ENCODE measurements at regions not wholly inside any gene's neighbourhood (a gene's known extent, or its start where the extent isn't known, plus 50 kb on each side); places are given as distances from the start of the nearest gene placed in this dataset.

DNA sequence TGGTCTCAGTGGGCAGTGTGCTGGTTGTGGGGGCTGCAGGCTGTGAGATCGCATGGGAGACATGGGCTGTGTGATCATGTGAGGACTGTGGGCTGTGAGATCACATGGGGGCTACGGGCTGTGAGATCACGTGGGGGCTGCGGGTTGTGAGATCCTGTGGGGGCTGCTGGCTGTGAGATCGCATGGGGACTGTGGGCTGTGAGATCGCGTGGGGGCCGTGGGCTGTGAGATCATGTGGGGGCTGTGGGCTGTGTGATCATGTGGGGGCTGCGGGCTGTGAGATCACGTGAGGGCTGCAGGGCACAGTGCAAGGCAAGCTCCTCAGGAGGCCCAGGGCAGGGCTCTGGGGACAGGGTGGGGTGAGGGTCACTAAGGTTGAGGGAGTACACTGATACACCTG lies 140.5 kb upstream of the CST7 start:
- H3K27ac Mint-ChIP-seq: no peak overlapping the region
- intact Hi-C loops (cut with micrococcal nuclease): no loop called here
- no peak for ATAC-seq

DNA sequence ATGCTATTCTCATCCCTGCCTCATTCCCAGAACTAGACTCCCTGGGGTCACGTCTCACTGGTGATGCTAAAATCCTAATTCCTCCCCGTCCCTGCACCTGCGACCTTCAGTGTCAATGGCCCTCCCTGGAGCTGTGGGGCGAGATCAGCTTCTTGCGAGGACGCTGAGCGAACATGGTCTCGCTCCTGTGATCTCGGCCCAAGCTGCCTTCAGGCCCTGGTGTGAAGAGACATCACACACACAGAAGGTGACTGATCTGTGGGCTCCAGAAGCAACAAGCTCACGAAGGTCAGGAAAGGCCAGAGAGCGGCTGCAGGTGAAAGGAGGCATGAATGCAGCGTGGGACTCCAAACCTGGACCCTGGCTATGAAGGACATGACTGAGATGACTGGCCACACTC lies 139.5 kb upstream of the CST7 start:
- intact Hi-C loops (cut with micrococcal nuclease): no loop called here
- no peak overlapping the region for H3K4me3 Mint-ChIP-seq
- TF ChIP-seq, protein P1, sequence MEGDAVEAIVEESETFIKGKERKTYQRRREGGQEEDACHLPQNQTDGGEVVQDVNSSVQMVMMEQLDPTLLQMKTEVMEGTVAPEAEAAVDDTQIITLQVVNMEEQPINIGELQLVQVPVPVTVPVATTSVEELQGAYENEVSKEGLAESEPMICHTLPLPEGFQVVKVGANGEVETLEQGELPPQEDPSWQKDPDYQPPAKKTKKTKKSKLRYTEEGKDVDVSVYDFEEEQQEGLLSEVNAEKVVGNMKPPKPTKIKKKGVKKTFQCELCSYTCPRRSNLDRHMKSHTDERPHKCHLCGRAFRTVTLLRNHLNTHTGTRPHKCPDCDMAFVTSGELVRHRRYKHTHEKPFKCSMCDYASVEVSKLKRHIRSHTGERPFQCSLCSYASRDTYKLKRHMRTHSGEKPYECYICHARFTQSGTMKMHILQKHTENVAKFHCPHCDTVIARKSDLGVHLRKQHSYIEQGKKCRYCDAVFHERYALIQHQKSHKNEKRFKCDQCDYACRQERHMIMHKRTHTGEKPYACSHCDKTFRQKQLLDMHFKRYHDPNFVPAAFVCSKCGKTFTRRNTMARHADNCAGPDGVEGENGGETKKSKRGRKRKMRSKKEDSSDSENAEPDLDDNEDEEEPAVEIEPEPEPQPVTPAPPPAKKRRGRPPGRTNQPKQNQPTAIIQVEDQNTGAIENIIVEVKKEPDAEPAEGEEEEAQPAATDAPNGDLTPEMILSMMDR (IDR thresholded peaks at IDR 0.05): no peak
- no peak overlapping the region for H3K27ac Mint-ChIP-seq
- ChIA-PET CTCF (no interaction called here), POLR2A (no interaction called here)
- peaks cover 5% of the 10 kb centered on the region for H3K4me1 Mint-ChIP-seq (ENCODE audit: low read depth)
- H3K36me3 Mint-ChIP-seq (ENCODE audit: low read depth): no peaks in the 10 kb centered on the region
- no peaks in the 10 kb centered on the region for H3K9me3 Mint-ChIP-seq
- no peaks in the 10 kb centered on the region for H3K27me3 Mint-ChIP-seq
- no peak for DNase-seq
- ATAC-seq: no peak

More for the DNA sequence above, 140.5 kb upstream of the CST7 start:
- TF ChIP-seq, protein P1 (IDR thresholded peaks at IDR 0.05): no peak
- ChIA-PET CTCF (no interaction called here), POLR2A (no interaction called here)
- DNase-seq: peak; percentile 3
- Mint-ChIP-seq H3K27me3 (no peaks in the 10 kb centered on the region), H3K4me3 (no peak overlapping the region), H3K4me1 (ENCODE audit: low read depth) (peaks cover 5% of the 10 kb centered on the region), H3K9me3 (no peaks in the 10 kb centered on the region), H3K36me3 (ENCODE audit: low read depth) (no peaks in the 10 kb centered on the region)

DNA sequence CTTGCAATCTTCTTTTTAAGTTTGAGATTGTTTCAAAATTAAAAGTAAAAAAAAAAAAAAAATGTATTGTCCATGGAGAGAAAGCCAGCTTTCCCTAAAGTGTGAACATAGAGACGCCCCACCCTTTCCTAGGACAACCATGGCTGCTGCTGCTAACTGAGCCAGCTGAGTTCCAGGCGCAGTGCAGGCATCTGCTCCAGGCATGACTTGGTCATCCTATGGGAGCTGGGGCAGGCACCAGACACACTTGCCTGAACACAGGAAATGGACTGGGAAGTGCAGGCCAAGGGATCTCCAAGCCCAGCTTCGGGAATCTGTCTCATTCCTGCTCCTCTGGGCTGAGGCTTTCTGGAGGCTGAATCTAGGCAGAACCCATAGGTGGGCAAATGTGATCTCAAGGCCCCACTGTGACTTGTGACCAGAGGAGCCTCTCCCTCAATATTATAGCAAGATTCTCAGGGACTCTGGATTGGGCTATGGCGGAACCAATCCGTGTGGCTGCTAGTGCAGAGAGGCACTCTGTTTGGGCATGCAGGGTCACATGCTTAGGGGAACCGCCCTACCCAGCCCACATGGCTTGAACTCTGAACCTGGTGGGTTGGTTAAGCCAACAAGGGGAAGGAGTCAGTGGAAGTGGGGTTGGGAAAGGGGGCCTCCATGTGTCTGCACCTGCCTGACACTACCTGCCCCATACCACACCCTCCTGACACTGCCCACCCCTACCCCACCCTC lies 138.2 kb upstream of the CST7 start:
- ChIA-PET POLR2A (no interaction called here), CTCF (no interaction called here)
- no peaks in the 10 kb centered on the region for H3K9me3 Mint-ChIP-seq
- TF ChIP-seq, protein P1 (IDR thresholded peaks at IDR 0.05): no peak
- no peak overlapping the region for H3K4me3 Mint-ChIP-seq
- ATAC-seq (no peak), DNase-seq (no peak)
- no peaks in the 10 kb centered on the region for H3K36me3 Mint-ChIP-seq (ENCODE audit: low read depth)
- H3K27me3 Mint-ChIP-seq: no peaks in the 10 kb centered on the region
- H3K4me1 Mint-ChIP-seq (ENCODE audit: low read depth): peaks cover 5% of the 10 kb centered on the region
- intact Hi-C loops (cut with micrococcal nuclease): no loop called here
- H3K27ac Mint-ChIP-seq: no peak overlapping the region

DNA sequence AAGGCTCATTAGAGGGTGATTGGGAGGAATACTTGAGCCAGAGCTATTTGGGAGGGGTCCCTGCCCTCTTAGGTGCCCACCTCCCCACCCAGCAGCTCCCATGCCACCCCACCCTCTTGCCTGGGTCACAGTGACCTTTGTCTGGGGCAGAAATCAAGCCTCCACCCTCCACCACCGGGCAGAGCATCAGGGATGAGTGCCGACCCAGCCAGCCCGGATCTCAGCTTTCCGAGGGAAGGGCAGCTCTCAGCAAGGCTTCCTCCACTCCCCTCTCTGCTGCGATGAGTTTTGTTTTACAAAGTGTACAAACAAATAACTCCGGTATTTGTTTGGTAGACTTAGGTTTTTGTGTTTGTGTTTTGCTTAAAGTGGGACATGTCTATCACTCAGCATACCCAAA lies 136.7 kb upstream of the CST7 start:
- ChIA-PET CTCF (no interaction called here), POLR2A (no interaction called here)
- Mint-ChIP-seq H3K9me3 (no peaks in the 10 kb centered on the region), H3K4me3 (no peak overlapping the region), H3K27me3 (no peaks in the 10 kb centered on the region), H3K27ac (no peak overlapping the region), H3K36me3 (ENCODE audit: low read depth) (no peaks in the 10 kb centered on the region), H3K4me1 (ENCODE audit: low read depth) (peaks cover 5% of the 10 kb centered on the region)
- intact Hi-C loops (cut with micrococcal nuclease): no loop called here
- ATAC-seq (no peak), DNase-seq (no peak)
- TF ChIP-seq, protein P1 (IDR thresholded peaks at IDR 0.05): no peak

DNA sequence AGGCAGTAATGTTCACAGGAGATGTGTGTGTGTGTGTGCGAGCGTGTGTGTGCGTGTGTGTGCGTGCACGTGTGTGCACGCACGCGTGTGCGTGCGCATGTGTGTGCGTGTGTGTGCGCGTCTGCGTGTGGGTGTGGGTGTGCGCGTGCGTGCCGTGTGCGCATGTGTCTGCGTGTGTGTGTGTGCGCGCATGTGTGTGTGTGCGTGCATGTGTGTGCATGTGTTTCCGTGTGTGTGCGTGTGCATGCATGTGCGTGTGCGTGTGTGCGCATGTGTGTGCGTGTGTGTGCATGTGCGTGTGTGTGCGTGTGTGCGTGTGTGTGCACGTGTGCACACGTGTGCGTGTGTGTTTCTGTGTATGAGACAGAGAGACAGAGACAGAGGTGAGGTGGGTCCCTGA lies 136.0 kb upstream of the CST7 start:
- ATAC-seq: no peak

More for the DNA sequence above, 136.0 kb upstream of the CST7 start:
- TF ChIP-seq, protein P1 (IDR thresholded peaks at IDR 0.05): no peak
- no peak for DNase-seq
- intact Hi-C loops (cut with micrococcal nuclease): no loop called here
- Mint-ChIP-seq H3K27ac (no peak overlapping the region), H3K4me1 (ENCODE audit: low read depth) (peaks cover 5% of the 10 kb centered on the region), H3K9me3 (no peaks in the 10 kb centered on the region), H3K36me3 (ENCODE audit: low read depth) (no peaks in the 10 kb centered on the region), H3K27me3 (no peaks in the 10 kb centered on the region), H3K4me3 (no peak overlapping the region)
- POLR2A ChIA-PET: no interaction called here
- CTCF ChIA-PET: no interaction called here
